SKM-1 (cell line): ENCODE measurements at regions not wholly inside any gene's neighbourhood (a gene's known extent, or its start where the extent isn't known, plus 50 kb on each side); places are given as distances from the start of the nearest gene placed in this dataset.

Experiments used
- DNase-seq: peaks from one replicate; lab custom pipeline; 2025; ENCODE audit not compliant: unreplicated experiment; lab: John Stamatoyannopoulos, UW

GRCh38 chr12:107539196-107539939, 146.2 kb upstream of the PWP1 start:
- DNase-seq: no peak

- DNase-seq: no peak
These were observed 144.4 kb upstream of the PWP1 start for GRCh38 chr12:107541001-107541705.

- DNase-seq: no peak
These were observed 142.2 kb upstream of the PWP1 start for GRCh38 chr12:107543416-107543815.

- no peak for DNase-seq
These were observed 141.8 kb upstream of the PWP1 start for GRCh38 chr12:107543841-107544240.

GRCh38 chr12:107544937-107545336, 140.7 kb upstream of the PWP1 start:
- DNase-seq: no peak

GRCh38 chr12:107545737-107546353, 139.8 kb upstream of the PWP1 start:
- no peak for DNase-seq

- DNase-seq: no peak
These were observed 138.2 kb upstream of the PWP1 start for GRCh38 chr12:107547389-107547788.

GRCh38 chr12:107549651-107550480, 135.7 kb upstream of the PWP1 start:
- no peak for DNase-seq

GRCh38 chr12:107551434-107551833, 134.2 kb upstream of the PWP1 start:
- no peak for DNase-seq

GRCh38 chr12:107552263-107552662, 133.3 kb upstream of the PWP1 start:
- DNase-seq: no peak

GRCh38 chr12:107553211-107553765, 132.3 kb upstream of the PWP1 start:
- no peak for DNase-seq

- DNase-seq: no peak
These were observed 130.7 kb upstream of the PWP1 start for GRCh38 chr12:107554941-107555340.

GRCh38 chr12:107557026-107557425, 128.6 kb upstream of the PWP1 start:
- DNase-seq: no peak

- no peak for DNase-seq
These were observed 128.0 kb upstream of the PWP1 start for GRCh38 chr12:107557589-107558100.

- DNase-seq: no peak
These were observed 127.3 kb upstream of the PWP1 start for GRCh38 chr12:107558141-107558815.

GRCh38 chr12:107558816-107559382, 126.7 kb upstream of the PWP1 start:
- no peak for DNase-seq

GRCh38 chr12:107560165-107560898, 125.3 kb upstream of the PWP1 start:
- no peak for DNase-seq

GRCh38 chr12:107560899-107561285, 124.7 kb upstream of the PWP1 start:
- no peak for DNase-seq

- DNase-seq: no peak
These were observed 120.7 kb upstream of the PWP1 start for GRCh38 chr12:107564946-107565345.
